GM23248 (cell line): ENCODE measurements at regions not wholly inside any gene's neighbourhood (a gene's known extent, or its start where the extent isn't known, plus 50 kb on each side); places are given as distances from the start of the nearest gene placed in this dataset.

ENCODE experiments used
- EZH2 ChIP-seq: fragments of 200-600 bp; sonication (generic); IDR thresholded peaks from 2 replicates; pipeline ENCODE4 v1.6.1; 2018; ENCODE audit warnings: antibody characterized with exemption, mild to moderate bottlenecking; ENCODE audit not compliant: insufficient read depth, poor library complexity, severe bottlenecking
- EZH2phosphoT487 ChIP-seq: fragments of 200-600 bp; sonication (generic); IDR thresholded peaks from 2 replicates; pipeline ENCODE4 v1.6.1; 2018; ENCODE audit warnings: antibody characterized with exemption, moderate library complexity, mild to moderate bottlenecking, low read depth; ENCODE audit not compliant: insufficient read depth

GRCh38 chr4:97104666-97105065 lies 1038.6 kb downstream of the STPG2 start:
- TF ChIP-seq EZH2 (no peak), EZH2phosphoT487 (no peak)
